ENCODE measurements at regions not wholly inside any gene's neighbourhood (a gene's known extent, or its start where the extent isn't known, plus 50 kb on each side); places are given as distances from the start of the nearest gene placed in this dataset.

GRCh38 chr2:509888-510287 is 167.3 kb downstream of the TMEM18 start:
- DNase-seq: no peak

GRCh38 chr2:508121-508520 is 169.1 kb downstream of the TMEM18 start:
- no peak for DNase-seq

GRCh38 chr2:506866-507265 is 170.3 kb downstream of the TMEM18 start:
- DNase-seq: no peak

- no peak for DNase-seq
These were observed 170.8 kb downstream of the TMEM18 start for GRCh38 chr2:506451-506850.

- no peak for DNase-seq
These were observed 171.3 kb downstream of the TMEM18 start for GRCh38 chr2:505941-506340.

- no peak for DNase-seq
These were observed 173.8 kb downstream of the TMEM18 start for GRCh38 chr2:503288-503999.

GRCh38 chr2:502831-503230 is 174.4 kb downstream of the TMEM18 start:
- no peak for DNase-seq

GRCh38 chr2:501667-502066 is 175.5 kb downstream of the TMEM18 start:
- no peak for DNase-seq

GRCh38 chr2:501130-501529 is 176.1 kb downstream of the TMEM18 start:
- no peak for DNase-seq

GRCh38 chr2:499726-500125 is 177.5 kb downstream of the TMEM18 start:
- no peak for DNase-seq

- DNase-seq: no peak
These were observed 178.6 kb downstream of the TMEM18 start for GRCh38 chr2:498493-499178.

- DNase-seq: no peak
These were observed 179.3 kb downstream of the TMEM18 start for GRCh38 chr2:497770-498492.

GRCh38 chr2:496729-497128 is 180.5 kb downstream of the TMEM18 start:
- DNase-seq: no peak

- no peak for DNase-seq
These were observed 181.4 kb downstream of the TMEM18 start for GRCh38 chr2:495745-496275.

- DNase-seq: no peak
These were observed 182.4 kb downstream of the TMEM18 start for GRCh38 chr2:494853-495252.

- DNase-seq: no peak
These were observed 184.0 kb downstream of the TMEM18 start for GRCh38 chr2:493228-493627.

GRCh38 chr2:492178-492577 is 185.0 kb downstream of the TMEM18 start:
- no peak for DNase-seq

- DNase-seq: no peak
These were observed 187.4 kb downstream of the TMEM18 start for GRCh38 chr2:489838-490237.

- DNase-seq: no peak
These were observed 188.1 kb downstream of the TMEM18 start for GRCh38 chr2:489084-489483.

- no peak for DNase-seq
These were observed 189.8 kb downstream of the TMEM18 start for GRCh38 chr2:487186-488079.

- DNase-seq: no peak
These were observed 190.8 kb downstream of the TMEM18 start for GRCh38 chr2:486371-486770.

- no peak for DNase-seq
These were observed 193.5 kb upstream of the ALKAL2 start for GRCh38 chr2:481388-481787.

All from fibroblast of skin of scalp (primary cell).